Activated naive CD8-positive, alpha-beta T cell treated with anti-CD3 and anti-CD28 coated beads, Interleukin-2, amount 50 U/mL, for 24 hours (primary cell): ENCODE measurements at regions not wholly inside any gene's neighbourhood (a gene's known extent, or its start where the extent isn't known, plus 50 kb on each side); places are given as distances from the start of the nearest gene placed in this dataset.

Source experiments
- ATAC-seq: fragments of 150-1000 bp; cut with Tn5 transposase; one replicate; pipeline ENCODE4 v1.10.0; 2021
- DNase-seq: peaks from one replicate; pipeline ENCODE4 v3.0.0; 2021
- H3K27ac Mint-ChIP-seq: one replicate; pipeline ENCODE4 v1.8.0; 2021; ENCODE audit warnings: mild to moderate bottlenecking, mixed read lengths
- H3K27me3 Mint-ChIP-seq: one replicate; pipeline ENCODE4 v1.8.0; 2021; ENCODE audit warnings: mixed read lengths
- H3K36me3 Mint-ChIP-seq: one replicate; pipeline ENCODE4 v1.8.0; 2021; ENCODE audit warnings: low read depth, mixed read lengths
- H3K4me1 Mint-ChIP-seq: one replicate; pipeline ENCODE4 v1.8.0; 2021; ENCODE audit warnings: mixed read lengths
- H3K4me3 Mint-ChIP-seq: one replicate; pipeline ENCODE4 v1.8.0; 2021; ENCODE audit warnings: mild to moderate bottlenecking, moderate library complexity, mixed read lengths
- H3K9me3 Mint-ChIP-seq: one replicate; pipeline ENCODE4 v1.8.0; 2021; ENCODE audit warnings: mixed read lengths

DNA sequence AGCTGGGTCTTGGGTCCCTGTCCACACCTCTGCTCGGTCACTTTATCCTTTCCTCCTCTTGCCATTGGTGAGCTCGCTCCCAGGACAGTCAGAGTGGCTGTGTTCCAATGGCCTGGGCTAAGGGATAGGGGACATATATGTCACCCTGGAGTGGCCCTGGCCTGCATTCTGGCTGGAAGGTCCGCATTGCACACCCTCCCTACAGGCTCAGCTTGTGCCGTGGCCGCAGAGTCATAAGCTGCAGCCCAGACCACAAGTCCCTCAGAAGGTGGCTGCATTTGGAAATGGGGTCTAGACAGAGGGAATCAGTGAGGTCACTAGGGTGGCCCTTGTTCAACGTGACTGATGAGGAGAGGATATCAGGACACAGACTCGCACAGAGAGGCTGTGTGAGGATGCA is 363.8 kb upstream of the SHH start:
- no peaks in the 10 kb centered on the region for H3K36me3 Mint-ChIP-seq
- H3K4me3 Mint-ChIP-seq, result no peak overlapping the region
- H3K27ac Mint-ChIP-seq, result no peak overlapping the region
- DNase-seq (no peak), ATAC-seq (no peak)
- no peaks in the 10 kb centered on the region for H3K4me1 Mint-ChIP-seq
- no peaks in the 10 kb centered on the region for H3K9me3 Mint-ChIP-seq
- H3K27me3 Mint-ChIP-seq, result peaks cover 2% of the 10 kb centered on the region

DNA sequence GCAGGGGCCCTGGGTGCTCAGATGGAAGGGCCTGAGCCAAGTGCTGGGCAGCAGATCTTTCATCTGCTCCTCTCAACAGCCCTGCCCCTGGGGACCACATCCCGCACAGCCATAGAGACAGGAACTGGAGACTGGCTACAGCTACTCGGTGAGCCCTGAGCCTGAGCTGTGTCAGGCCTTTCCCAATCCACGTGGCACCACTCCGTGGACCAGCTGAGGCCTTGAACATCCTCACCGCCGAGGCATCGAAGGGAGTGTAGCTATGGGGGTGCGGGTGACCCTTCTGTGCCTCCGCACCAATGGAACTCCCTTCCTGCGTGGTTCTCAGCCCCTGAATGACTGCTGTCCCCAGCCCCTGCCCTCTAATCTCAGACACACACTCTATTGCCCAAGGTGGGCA is 362.7 kb upstream of the SHH start:
- DNase-seq (no peak), ATAC-seq (no peak)
- H3K27me3 Mint-ChIP-seq, result peaks cover 1% of the 10 kb centered on the region
- no peak overlapping the region for H3K4me3 Mint-ChIP-seq
- H3K4me1 Mint-ChIP-seq, result no peaks in the 10 kb centered on the region
- no peaks in the 10 kb centered on the region for H3K36me3 Mint-ChIP-seq
- no peaks in the 10 kb centered on the region for H3K9me3 Mint-ChIP-seq
- H3K27ac Mint-ChIP-seq, result no peak overlapping the region

DNA sequence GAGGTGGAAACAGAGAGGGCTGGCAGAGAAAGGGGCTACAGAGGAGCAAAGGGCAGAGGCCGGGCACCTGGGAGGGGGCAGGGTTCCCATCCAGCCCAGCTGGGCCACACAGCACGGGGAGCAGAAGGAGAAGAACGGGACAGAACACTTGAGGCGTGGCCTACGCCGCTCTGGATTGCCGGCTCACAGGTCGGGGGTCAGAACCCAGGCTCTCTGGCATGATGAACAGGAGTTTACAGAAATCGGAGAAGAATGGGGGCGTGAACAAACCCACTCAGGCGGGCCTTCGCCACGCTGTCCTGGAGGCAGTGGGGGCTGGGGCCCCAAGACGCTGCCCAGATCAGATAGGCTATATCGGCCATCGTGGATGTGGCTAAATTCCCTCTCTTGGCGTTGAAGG is 362.2 kb upstream of the SHH start:
- Mint-ChIP-seq H3K9me3 (no peaks in the 10 kb centered on the region), H3K36me3 (no peaks in the 10 kb centered on the region), H3K27ac (no peak overlapping the region), H3K4me1 (no peaks in the 10 kb centered on the region), H3K4me3 (no peak overlapping the region), H3K27me3 (no peaks in the 10 kb centered on the region)
- ATAC-seq (no peak), DNase-seq (no peak)

DNA sequence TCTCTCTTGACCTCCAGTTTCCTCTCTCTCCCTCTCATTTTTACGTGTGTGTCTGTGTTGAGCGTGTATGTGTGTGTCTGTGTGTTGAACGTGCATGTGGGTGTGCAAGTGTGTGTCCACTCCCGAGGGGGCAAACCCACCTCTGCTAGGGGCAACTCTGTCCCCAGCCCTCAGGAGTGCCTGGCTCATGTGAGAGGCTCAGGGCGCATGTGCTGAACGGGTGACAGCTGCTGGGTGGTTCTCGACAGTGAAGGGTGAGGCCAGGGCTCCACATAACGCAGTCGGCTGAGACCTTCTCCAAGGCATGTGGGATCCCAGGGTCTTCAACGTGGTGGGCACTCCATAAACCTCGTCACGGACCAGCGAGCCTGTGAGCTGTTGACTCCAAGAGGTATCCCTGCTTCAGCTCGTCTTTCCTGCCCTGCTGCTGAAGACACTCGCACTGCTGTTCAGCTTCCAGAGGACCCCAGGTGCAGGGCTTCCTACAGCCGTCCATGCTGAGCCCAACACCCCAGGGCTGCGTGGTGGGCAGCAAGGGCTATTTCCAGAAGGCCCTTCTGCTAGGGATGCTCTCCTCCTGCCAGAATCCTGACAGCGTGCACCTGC is 361.6 kb upstream of the SHH start:
- DNase-seq, result no peak
- no peaks in the 10 kb centered on the region for H3K9me3 Mint-ChIP-seq
- ATAC-seq, result no peak

DNA sequence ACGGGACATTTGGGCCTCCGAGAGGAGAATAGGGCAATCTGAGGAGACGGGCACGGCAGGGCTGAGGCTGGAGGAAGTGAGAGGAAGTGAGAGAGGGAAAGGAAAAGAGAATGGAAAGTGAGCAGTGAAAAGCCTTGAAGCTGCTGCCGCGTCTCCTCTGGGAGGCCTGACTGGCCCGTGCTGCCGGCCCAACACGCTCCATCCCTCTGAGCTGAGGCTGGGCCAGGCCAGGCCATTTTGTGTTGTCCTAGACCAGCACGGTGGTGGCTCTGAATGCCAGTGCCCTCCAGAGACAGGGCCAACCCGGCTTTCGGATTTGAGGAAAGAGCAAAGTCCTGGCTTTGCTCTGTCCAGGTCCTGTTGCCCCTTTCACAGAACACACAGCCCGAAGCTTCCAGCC is 361.1 kb upstream of the SHH start:
- H3K9me3 Mint-ChIP-seq, result no peaks in the 10 kb centered on the region
- H3K4me1 Mint-ChIP-seq, result no peaks in the 10 kb centered on the region
- no peaks in the 10 kb centered on the region for H3K27me3 Mint-ChIP-seq
- ATAC-seq, result no peak
- H3K27ac Mint-ChIP-seq, result no peak overlapping the region
- DNase-seq, result no peak
- no peaks in the 10 kb centered on the region for H3K36me3 Mint-ChIP-seq
- H3K4me3 Mint-ChIP-seq, result no peak overlapping the region

More for the DNA sequence above, 361.6 kb upstream of the SHH start:
- no peaks in the 10 kb centered on the region for H3K4me1 Mint-ChIP-seq
- H3K36me3 Mint-ChIP-seq, result no peaks in the 10 kb centered on the region
- no peak overlapping the region for H3K4me3 Mint-ChIP-seq
- H3K27ac Mint-ChIP-seq, result no peak overlapping the region
- H3K27me3 Mint-ChIP-seq, result no peaks in the 10 kb centered on the region

DNA sequence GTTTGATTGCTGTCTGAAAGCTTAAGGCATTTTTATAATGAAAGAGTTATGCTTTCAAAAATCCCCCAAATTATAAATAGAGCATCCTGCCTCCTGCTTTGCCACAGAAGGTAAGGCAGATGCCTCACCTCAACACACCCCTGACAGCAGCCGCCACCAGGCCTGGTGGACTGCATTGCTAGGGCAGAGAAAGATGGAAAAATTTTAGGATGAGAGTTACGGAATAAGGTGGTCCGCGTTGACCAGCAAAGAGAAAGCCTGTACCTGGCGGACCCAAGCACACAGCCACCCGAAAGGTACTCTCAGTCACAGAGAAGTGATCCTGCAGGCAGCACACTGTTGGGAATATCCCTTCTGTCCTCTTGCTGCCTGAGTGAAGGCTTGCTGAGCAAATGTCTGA is 360.4 kb upstream of the SHH start:
- Mint-ChIP-seq H3K27ac (no peak overlapping the region), H3K27me3 (no peaks in the 10 kb centered on the region), H3K9me3 (no peaks in the 10 kb centered on the region), H3K4me1 (no peaks in the 10 kb centered on the region), H3K36me3 (no peaks in the 10 kb centered on the region), H3K4me3 (no peak overlapping the region)
- ATAC-seq (no peak), DNase-seq (no peak)

DNA sequence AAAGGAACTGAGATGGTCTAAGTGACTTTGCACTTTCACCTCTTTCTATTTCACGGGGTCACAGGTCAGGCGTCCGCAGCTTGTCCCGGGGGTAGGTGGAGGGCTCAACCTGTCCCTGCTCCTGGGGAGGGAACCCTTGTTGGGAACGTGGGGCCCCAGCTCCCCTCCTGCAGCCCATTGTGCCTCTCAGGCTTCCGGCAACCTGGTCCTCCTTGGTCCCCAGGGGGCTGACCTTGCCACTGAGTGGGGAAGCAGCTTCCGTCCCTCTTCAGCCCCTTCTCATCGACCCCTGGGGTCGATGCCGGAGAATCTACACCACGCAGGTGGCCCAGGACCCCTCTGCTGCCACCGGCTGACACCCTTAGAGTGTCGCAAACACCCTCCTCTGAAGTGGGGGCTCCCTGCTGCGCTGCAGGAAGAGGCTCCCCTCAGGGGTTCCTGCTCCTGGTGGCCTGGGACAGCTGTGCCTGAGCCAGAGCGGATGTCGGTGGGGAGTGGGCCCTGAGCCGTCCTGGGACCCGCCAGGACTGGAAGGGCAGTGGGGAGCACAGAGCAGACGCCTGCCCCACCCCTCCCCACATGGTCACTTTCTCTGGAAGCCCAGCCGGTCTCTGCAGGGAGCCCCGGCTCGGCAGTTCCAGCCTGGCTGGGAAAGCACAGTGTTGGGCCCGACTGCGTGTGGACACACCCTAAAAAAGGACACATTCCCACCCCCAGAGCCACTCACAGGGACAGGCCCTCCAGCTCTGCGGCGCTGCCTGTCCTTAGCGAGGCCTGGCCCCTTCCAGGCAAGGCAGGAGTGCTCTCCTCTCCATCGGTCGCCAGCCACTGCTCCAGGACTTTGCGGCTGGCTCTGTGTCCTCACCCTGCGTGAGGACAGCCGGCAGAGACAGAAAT is 357.5 kb upstream of the SHH start:
- DNase-seq (no peak), ATAC-seq (no peak)
- H3K27me3 Mint-ChIP-seq, result peaks cover 2% of the 10 kb centered on the region
- H3K4me3 Mint-ChIP-seq, result no peak overlapping the region
- H3K27ac Mint-ChIP-seq, result no peak overlapping the region
- no peaks in the 10 kb centered on the region for H3K4me1 Mint-ChIP-seq
- H3K36me3 Mint-ChIP-seq, result no peaks in the 10 kb centered on the region
- H3K9me3 Mint-ChIP-seq, result no peaks in the 10 kb centered on the region

DNA sequence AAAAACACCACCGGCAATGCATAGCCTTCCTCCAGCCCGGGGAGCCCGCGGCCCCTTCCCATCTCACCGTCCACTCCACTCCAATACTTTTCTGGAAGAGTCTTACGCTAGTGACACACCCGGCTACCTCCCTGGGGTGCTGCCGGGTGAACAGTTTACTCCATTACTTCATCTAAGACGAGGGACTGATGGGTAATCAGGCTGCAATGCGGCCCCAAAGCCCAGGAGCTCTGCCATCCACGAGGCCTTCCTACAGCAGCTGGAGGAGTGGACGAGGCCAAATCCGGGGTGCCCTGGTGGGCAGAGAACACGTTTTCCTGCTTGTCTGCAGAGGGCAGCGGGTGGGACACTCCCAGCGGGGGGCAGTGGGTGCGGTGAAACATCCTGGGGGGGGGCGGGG is 356.2 kb upstream of the SHH start:
- Mint-ChIP-seq H3K27ac (no peak overlapping the region), H3K4me1 (no peaks in the 10 kb centered on the region), H3K36me3 (no peaks in the 10 kb centered on the region), H3K27me3 (peaks cover 2% of the 10 kb centered on the region), H3K4me3 (no peak overlapping the region), H3K9me3 (no peaks in the 10 kb centered on the region)
- DNase-seq (no peak), ATAC-seq (no peak)

DNA sequence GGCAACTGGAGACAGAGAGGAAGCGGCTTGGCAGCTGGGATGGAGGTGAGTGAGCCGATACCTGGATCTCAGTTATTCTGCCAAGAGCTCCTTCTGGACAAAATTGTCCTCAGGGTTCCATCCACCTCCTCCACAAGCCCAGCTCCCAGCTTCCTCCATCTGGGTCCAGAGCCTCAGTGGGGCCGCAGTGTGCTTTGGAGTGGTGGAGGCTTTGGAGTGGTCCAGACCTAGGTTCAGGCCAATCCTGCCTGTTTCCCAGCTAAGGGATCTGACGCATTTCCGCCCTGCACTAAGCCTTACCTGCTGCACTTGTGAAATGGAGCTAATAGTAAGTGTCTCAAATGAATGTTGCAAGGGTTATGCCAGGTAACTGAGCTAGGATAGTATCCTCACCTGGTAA is 355.7 kb upstream of the SHH start:
- H3K9me3 Mint-ChIP-seq, result no peaks in the 10 kb centered on the region
- ATAC-seq (no peak), DNase-seq (no peak)
- H3K4me1 Mint-ChIP-seq, result no peaks in the 10 kb centered on the region
- peaks cover 2% of the 10 kb centered on the region for H3K27me3 Mint-ChIP-seq
- H3K4me3 Mint-ChIP-seq, result no peak overlapping the region
- no peaks in the 10 kb centered on the region for H3K36me3 Mint-ChIP-seq
- no peak overlapping the region for H3K27ac Mint-ChIP-seq

DNA sequence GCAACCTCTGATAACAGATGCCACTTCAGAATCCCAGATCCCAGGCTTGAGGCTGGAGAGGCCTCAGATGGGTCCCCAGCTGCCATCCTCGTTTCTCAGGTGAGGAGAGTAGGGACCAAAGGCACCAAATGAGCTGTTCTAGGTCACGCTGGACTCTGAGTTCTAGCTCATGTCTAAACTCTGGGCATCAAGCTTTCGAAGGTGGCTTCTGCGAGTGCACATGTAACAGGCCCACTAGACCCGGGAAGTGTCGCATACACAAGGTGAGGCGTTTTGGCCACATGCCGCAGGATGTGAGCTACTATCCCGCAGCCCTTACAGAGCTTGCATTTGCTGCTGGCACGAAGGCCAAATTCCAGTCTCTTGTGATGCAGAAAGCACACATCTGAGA is 355.1 kb upstream of the SHH start:
- H3K4me3 Mint-ChIP-seq, result no peak overlapping the region
- H3K27ac Mint-ChIP-seq, result no peak overlapping the region
- H3K9me3 Mint-ChIP-seq, result no peaks in the 10 kb centered on the region
- peaks cover 5% of the 10 kb centered on the region for H3K27me3 Mint-ChIP-seq
- H3K36me3 Mint-ChIP-seq, result no peaks in the 10 kb centered on the region
- no peaks in the 10 kb centered on the region for H3K4me1 Mint-ChIP-seq
- ATAC-seq (no peak), DNase-seq (no peak)

DNA sequence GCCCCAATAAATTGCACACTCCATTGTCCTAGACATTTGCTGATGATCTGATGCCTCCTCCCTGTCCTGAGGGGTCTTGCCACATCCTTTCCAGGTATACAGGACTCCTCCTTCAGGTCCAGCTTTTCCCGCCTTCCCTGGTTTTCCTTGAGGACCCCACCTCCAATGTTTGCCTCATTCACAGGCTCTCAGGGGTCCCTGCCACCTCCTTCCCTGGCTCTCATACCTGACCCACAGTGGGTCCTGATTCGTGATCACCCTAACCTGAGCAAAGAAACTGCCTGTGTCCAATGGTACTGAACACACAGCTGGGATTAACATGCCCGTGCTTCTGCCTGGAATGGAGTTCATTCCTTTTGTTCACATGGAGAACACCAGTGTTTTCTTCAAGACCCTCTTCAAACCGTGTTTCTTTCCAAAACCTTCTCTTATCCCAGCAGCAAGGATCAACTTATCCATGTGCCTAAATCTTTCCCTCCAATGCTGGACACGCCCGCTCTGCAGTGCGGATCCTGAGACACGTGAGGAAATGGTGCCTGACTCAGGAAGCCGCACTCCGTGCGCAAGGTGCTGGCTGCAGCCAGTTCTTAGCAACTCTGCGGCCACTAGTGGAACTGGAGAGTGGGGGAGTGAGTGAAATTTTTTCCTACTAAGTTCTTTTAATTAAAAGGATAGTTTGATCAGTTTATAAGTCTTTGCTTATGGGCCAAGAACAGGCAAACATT is 354.6 kb upstream of the SHH start:
- H3K4me3 Mint-ChIP-seq, result no peak overlapping the region
- no peak overlapping the region for H3K27ac Mint-ChIP-seq
- H3K27me3 Mint-ChIP-seq, result peaks cover 5% of the 10 kb centered on the region
- no peak for ATAC-seq
- no peaks in the 10 kb centered on the region for H3K9me3 Mint-ChIP-seq
- no peaks in the 10 kb centered on the region for H3K4me1 Mint-ChIP-seq
- no peaks in the 10 kb centered on the region for H3K36me3 Mint-ChIP-seq
- DNase-seq, result no peak

DNA sequence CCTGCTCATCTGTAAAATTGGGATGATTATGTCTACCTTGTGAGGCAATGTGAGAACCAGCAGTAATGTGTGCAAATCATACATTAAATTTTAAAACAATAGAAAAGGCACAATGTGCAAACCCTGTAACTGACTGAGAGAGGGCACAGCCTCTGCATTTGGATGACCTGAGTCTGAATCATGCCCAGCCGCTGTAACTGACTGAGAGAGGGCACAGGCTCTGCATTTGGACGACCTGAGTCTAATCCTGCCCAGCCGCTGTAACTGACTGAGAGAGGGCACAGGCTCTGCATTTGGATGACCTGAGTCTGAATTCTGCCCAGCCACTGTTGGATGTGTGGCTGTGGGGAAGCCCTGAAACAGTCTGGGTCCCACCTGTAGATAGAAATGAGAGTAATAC is 351.5 kb upstream of the SHH start:
- H3K27ac Mint-ChIP-seq, result no peak overlapping the region
- H3K27me3 Mint-ChIP-seq, result peaks cover 8% of the 10 kb centered on the region
- H3K9me3 Mint-ChIP-seq, result no peaks in the 10 kb centered on the region
- no peaks in the 10 kb centered on the region for H3K36me3 Mint-ChIP-seq
- no peaks in the 10 kb centered on the region for H3K4me1 Mint-ChIP-seq
- DNase-seq, result no peak
- H3K4me3 Mint-ChIP-seq, result no peak overlapping the region
- no peak for ATAC-seq

DNA sequence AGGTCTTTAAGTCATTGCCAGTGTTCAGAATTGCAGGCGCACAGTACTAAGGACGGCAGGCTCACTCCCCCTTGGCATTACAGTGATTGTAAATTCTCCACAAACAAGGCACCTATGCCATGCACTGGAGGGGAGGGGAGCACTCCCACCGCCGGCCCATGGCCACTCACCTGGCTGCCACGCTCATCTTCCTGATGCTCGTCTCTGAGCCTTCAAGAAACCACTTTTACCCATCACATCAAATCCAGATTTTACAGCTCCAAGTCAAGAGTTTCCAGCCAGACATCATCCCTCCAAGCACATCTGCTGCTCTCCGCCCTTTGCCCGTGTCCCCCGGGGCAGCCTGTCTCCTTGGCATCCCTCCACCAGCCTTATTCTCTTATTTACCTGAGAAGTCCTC is 350.2 kb upstream of the SHH start:
- Mint-ChIP-seq H3K4me1 (no peaks in the 10 kb centered on the region), H3K4me3 (no peak overlapping the region), H3K27me3 (peaks cover 8% of the 10 kb centered on the region), H3K27ac (no peak overlapping the region), H3K9me3 (no peaks in the 10 kb centered on the region), H3K36me3 (no peaks in the 10 kb centered on the region)
- ATAC-seq (no peak), DNase-seq (no peak)

DNA sequence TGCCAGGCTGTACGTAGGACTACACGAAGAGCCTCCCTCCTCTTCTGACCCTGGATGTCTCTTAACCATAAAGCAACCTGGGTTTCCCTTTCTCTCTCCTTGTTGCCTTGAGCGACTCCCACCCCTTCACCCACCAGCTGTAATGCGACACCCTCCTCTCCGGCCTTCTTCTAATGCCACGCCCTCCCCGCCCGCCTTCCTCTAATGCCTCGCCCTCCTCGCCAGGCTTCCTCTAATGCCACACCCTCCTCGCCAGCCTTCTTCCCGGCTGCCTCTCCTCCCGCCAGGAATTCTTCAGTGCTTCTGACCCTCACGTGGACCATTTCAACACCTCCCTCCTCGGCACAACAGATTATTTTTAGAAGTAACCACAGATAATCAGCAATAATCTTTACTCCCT is 348.5 kb upstream of the SHH start:
- H3K27ac Mint-ChIP-seq, result no peak overlapping the region
- DNase-seq, result no peak
- H3K27me3 Mint-ChIP-seq, result peaks cover 6% of the 10 kb centered on the region
- H3K4me3 Mint-ChIP-seq, result no peak overlapping the region
- H3K9me3 Mint-ChIP-seq, result no peaks in the 10 kb centered on the region
- ATAC-seq, result no peak
- H3K4me1 Mint-ChIP-seq, result no peaks in the 10 kb centered on the region
- H3K36me3 Mint-ChIP-seq, result no peaks in the 10 kb centered on the region

DNA sequence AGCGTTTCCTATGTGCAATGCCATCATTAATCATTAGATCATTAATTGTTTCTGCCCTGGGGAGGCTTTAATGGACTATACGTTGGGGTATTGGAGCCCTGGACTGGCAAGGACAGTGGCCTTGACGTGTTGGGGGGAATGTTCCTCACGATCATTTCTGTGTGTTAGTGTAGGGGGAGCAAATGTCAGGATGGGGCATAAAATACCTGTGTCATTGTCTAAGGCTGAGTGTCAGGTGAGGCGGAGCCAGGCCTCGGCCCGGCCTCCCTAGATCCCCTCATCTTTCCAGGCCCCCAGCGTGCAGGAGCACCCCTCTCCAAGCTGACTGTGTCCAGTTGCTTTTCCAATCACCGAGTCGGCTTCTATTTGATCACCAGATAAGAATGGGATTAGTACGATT is 346.4 kb upstream of the SHH start:
- Mint-ChIP-seq H3K4me1 (no peaks in the 10 kb centered on the region), H3K27ac (no peak overlapping the region), H3K36me3 (no peaks in the 10 kb centered on the region), H3K4me3 (no peak overlapping the region), H3K9me3 (no peaks in the 10 kb centered on the region), H3K27me3 (peaks cover 6% of the 10 kb centered on the region)
- ATAC-seq (no peak), DNase-seq (no peak)
